ENCODE measurements at regions not wholly inside any gene's neighbourhood (a gene's known extent, or its start where the extent isn't known, plus 50 kb on each side); places are given as distances from the start of the nearest gene placed in this dataset.

DNA sequence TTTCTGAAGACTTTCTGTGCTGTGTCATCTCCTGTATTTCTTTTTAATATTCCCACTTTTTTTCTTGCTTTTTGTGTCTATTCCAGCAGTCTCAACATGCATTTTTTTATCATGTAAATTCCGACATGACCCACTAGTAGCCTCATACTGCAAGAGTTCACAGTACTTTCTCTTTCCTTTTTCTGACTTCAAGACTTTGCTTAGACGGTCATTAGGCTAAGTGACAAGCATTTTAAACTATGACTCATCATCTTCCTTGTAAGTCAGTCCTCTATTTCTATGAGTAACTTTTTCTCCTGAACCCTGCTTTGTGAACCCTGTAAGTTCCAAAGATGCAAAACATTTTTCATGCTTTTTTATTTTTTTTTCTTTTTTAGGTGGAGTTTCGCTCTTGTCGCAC is 381.2 kb downstream of the TXNL1 start:
- no peak for TF ChIP-seq CTCF (IDR thresholded peaks at IDR 0.05; ENCODE audit: borderline replicate concordance, extremely low read depth, low read length, poor library complexity, severe bottlenecking)
- TF ChIP-seq EZH2 (IDR thresholded peaks at IDR 0.05; ENCODE audit: borderline replicate concordance, low read depth, low read length, severe bottlenecking): no peak
- Histone ChIP-seq H3K9me3 (ENCODE audit: insufficient read depth, low read length, severe bottlenecking) (no peaks in the 10 kb centered on the region), H3K27me3 (ENCODE audit: insufficient read depth, low read length, poor library complexity) (no peaks in the 10 kb centered on the region), H3K4me2 (ENCODE audit: insufficient read depth, low read length) (no peak overlapping the region), H3K4me3 (ENCODE audit: low read depth in 1 of 2, low read length in 2 of 2) (no peak overlapping the region), H3K36me3 (ENCODE audit: insufficient read depth, low read length) (no peaks in the 10 kb centered on the region), H3K9ac (ENCODE audit: low read depth, low read length) (no peak overlapping the region), H4K20me1 (ENCODE audit: insufficient read depth, low read length) (no peaks in the 10 kb centered on the region), H3K27ac (ENCODE audit: low read length) (no peak overlapping the region), H3K4me1 (ENCODE audit: insufficient read depth, low read length) (no peaks in the 10 kb centered on the region), H3K79me2 (ENCODE audit: insufficient read depth, low read length) (no peaks in the 10 kb centered on the region), H2AFZ (ENCODE audit: low read depth, low read length) (no peak overlapping the region)
- no peak for ATAC-seq (ENCODE audit: insufficient read depth, low read depth)
- no peak for DNase-seq

GRCh38 chr18:56256659-56257058 is 381.7 kb downstream of the TXNL1 start:
- DNase-seq: no peak
- no peaks in the 10 kb centered on the region for H3K9me3 ChIP-seq (ENCODE audit: insufficient read depth, low read length, severe bottlenecking)
- TF ChIP-seq EZH2 (IDR thresholded peaks at IDR 0.05; ENCODE audit: borderline replicate concordance, low read depth, low read length, severe bottlenecking): no peak
- H3K36me3 ChIP-seq (ENCODE audit: insufficient read depth, low read length): no peaks in the 10 kb centered on the region
- H3K4me3 ChIP-seq (ENCODE audit: low read depth in 1 of 2, low read length in 2 of 2): no peak overlapping the region
- no peak overlapping the region for H3K4me2 ChIP-seq (ENCODE audit: insufficient read depth, low read length)
- H3K27ac ChIP-seq (ENCODE audit: low read length): no peak overlapping the region
- no peak overlapping the region for H3K9ac ChIP-seq (ENCODE audit: low read depth, low read length)
- H2AFZ ChIP-seq (ENCODE audit: low read depth, low read length): no peak overlapping the region
- no peak for ATAC-seq (ENCODE audit: insufficient read depth, low read depth)
- no peaks in the 10 kb centered on the region for H3K79me2 ChIP-seq (ENCODE audit: insufficient read depth, low read length)
- no peaks in the 10 kb centered on the region for H4K20me1 ChIP-seq (ENCODE audit: insufficient read depth, low read length)
- no peaks in the 10 kb centered on the region for H3K27me3 ChIP-seq (ENCODE audit: insufficient read depth, low read length, poor library complexity)
- no peaks in the 10 kb centered on the region for H3K4me1 ChIP-seq (ENCODE audit: insufficient read depth, low read length)

- no peaks in the 10 kb centered on the region for H3K27me3 ChIP-seq (ENCODE audit: insufficient read depth, low read length, poor library complexity)
- TF ChIP-seq EZH2 (IDR thresholded peaks at IDR 0.05; ENCODE audit: borderline replicate concordance, low read depth, low read length, severe bottlenecking) (no peak), CTCF (IDR thresholded peaks at IDR 0.05; ENCODE audit: borderline replicate concordance, extremely low read depth, low read length, poor library complexity, severe bottlenecking) (no peak)
- no peaks in the 10 kb centered on the region for H3K36me3 ChIP-seq (ENCODE audit: insufficient read depth, low read length)
Measured at GRCh38 chr18:56255381-56255780, 383.0 kb downstream of the TXNL1 start.

GRCh38 chr18:56252456-56252855 is 385.9 kb downstream of the TXNL1 start:
- Histone ChIP-seq H3K4me2 (ENCODE audit: insufficient read depth, low read length) (no peak overlapping the region), H3K27me3 (ENCODE audit: insufficient read depth, low read length, poor library complexity) (no peaks in the 10 kb centered on the region), H3K9me3 (ENCODE audit: insufficient read depth, low read length, severe bottlenecking) (no peaks in the 10 kb centered on the region), H3K36me3 (ENCODE audit: insufficient read depth, low read length) (no peaks in the 10 kb centered on the region), H3K4me3 (ENCODE audit: low read depth in 1 of 2, low read length in 2 of 2) (no peak overlapping the region), H3K9ac (ENCODE audit: low read depth, low read length) (no peak overlapping the region), H3K4me1 (ENCODE audit: insufficient read depth, low read length) (peaks cover 13% of the 10 kb centered on the region; the same call in 1 of the 2 replicates), H4K20me1 (ENCODE audit: insufficient read depth, low read length) (no peaks in the 10 kb centered on the region), H3K79me2 (ENCODE audit: insufficient read depth, low read length) (no peaks in the 10 kb centered on the region), H3K27ac (ENCODE audit: low read length) (no peak overlapping the region), H2AFZ (ENCODE audit: low read depth, low read length) (no peak overlapping the region)
- DNase-seq (no peak), ATAC-seq (ENCODE audit: insufficient read depth, low read depth) (no peak)
- no peak for TF ChIP-seq CTCF (IDR thresholded peaks at IDR 0.05; ENCODE audit: borderline replicate concordance, extremely low read depth, low read length, poor library complexity, severe bottlenecking)
- TF ChIP-seq EZH2 (IDR thresholded peaks at IDR 0.05; ENCODE audit: borderline replicate concordance, low read depth, low read length, severe bottlenecking): no peak

More at GRCh38 chr18:56255381-56255780, 383.0 kb downstream of the TXNL1 start:
- H3K79me2 ChIP-seq (ENCODE audit: insufficient read depth, low read length): no peaks in the 10 kb centered on the region
- H3K9ac ChIP-seq (ENCODE audit: low read depth, low read length): no peak overlapping the region
- ATAC-seq (ENCODE audit: insufficient read depth, low read depth): no peak
- H2AFZ ChIP-seq (ENCODE audit: low read depth, low read length): no peak overlapping the region
- H3K4me2 ChIP-seq (ENCODE audit: insufficient read depth, low read length): no peak overlapping the region
- no peaks in the 10 kb centered on the region for H3K9me3 ChIP-seq (ENCODE audit: insufficient read depth, low read length, severe bottlenecking)
- H3K4me1 ChIP-seq (ENCODE audit: insufficient read depth, low read length): no peaks in the 10 kb centered on the region
- H4K20me1 ChIP-seq (ENCODE audit: insufficient read depth, low read length): no peaks in the 10 kb centered on the region
- H3K4me3 ChIP-seq (ENCODE audit: low read depth in 1 of 2, low read length in 2 of 2): no peak overlapping the region
- H3K27ac ChIP-seq (ENCODE audit: low read length): no peak overlapping the region
- DNase-seq: no peak
